GM21786 (cell line): ENCODE measurements at regions not wholly inside any gene's neighbourhood (a gene's known extent, or its start where the extent isn't known, plus 50 kb on each side); places are given as distances from the start of the nearest gene placed in this dataset.

Experiments used
- ATAC-seq: cut with Tn5 transposase; IDR thresholded peaks from one replicate; pipeline ENCODE4 v1.9.1; 2021; ENCODE audit not compliant: unreplicated experiment

DNA sequence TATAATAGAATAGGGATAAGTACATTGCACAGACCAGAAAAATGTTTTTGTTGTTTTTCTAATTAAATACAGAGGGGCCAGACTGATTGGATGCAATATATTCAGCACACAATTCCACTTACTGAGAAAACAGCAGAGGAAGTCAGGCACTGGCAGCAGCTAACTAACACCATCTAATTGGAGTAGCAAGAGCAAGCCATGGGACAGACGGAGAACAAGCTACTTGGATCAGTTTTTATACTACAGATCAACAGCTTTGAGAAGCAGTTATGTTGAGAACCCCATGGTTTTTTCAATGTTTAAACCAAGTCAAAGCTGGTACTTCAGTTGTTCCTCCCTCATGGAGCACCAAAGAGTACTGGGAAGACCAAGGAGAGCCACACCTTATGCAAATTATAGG, 1249.4 kb downstream of the LRFN5 start:
- ATAC-seq, result no peak

DNA sequence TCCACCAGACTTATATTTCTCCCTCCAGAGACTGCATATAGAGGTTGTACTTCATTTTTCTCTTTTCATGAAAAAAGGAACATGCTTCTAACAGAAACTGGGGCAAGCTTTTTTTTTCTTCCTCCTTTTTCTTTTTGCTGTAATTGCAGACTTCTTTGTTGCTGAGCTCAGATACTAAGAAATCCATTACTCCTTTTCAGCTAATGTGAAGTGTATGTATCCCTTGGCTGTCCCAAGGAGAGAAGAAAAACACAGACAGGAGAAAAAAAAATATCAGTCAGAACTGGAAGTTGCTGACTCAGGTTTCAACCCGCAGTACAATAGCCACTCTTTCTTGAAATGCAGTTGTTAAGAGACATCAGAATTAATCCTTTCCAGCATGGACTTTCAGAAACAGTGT, 1248.4 kb downstream of the LRFN5 start:
- no peak for ATAC-seq

DNA sequence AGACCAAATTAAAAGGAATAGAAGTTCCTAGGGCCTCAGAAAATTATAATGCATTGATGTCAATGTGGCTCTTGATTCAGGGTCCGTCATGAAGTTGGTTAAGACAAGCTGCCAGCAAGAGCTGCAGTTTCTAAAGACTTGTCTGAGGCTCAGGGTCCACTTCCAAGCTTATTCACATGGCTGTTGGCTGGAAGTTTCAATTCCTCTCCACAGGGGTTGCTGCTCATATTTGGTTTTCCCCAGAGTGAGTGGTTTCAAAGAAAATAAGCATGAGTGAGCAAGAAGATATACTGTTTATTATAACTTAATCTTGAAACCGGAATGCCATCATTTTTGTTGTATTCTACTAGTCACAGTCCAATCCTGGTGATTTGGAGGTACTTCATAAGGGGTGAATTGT, 1247.4 kb downstream of the LRFN5 start:
- no peak for ATAC-seq

DNA sequence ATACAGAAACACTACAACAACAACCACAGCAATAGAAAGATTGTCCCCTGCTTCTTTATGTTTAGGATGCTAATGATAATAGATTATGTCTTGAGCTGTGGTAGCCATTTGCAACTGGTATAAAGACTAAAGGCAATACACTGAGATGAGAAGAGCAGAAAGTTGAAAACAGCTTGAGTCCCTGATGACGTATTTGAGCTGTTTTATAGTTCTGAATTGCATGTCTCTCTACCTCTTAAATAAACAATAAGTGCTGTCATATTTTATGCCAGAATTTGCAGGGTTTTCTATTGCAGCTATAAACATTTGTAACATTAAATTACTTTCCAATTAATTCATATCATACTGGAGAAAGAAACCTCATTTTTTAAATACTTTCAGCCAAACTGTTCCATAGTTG, 1242.0 kb downstream of the LRFN5 start:
- ATAC-seq, result no peak

DNA sequence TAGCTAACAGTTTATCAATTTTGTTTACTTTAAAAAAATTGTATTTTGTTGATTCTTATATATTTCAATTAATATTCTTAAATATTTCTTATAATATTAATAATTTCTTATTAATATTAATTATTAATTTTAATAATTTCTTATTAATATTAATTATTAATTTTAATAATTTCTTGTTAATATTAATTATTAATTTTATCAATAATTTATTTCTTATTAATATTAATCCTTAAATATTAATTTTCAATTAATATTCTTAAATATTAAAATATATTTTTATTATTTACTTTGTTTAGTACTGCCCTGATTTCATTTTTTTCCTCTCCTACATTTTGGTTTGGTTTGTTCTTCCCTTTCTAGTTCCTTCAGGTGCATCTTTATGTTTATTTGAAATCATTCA, 1208.1 kb downstream of the LRFN5 start:
- no peak for ATAC-seq

DNA sequence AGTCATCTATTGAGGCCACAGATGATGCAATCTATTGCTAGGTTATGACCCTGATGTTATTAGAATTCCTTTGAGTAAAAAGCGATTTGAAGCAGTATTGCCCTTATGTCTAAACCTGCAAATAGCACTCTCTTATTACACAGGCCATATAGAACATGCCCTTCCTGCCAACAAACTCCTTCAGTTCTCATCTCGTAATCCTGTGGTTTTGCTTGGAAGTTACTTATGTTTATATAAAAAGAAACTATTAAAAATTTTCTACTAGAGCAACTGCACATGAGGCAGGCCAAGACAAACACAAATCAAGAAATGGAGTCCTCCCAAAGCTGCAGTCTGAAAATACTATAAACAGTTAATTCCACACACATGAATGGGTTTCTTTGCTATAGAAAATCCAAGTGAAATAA, 1200.2 kb downstream of the LRFN5 start:
- no peak for ATAC-seq

DNA sequence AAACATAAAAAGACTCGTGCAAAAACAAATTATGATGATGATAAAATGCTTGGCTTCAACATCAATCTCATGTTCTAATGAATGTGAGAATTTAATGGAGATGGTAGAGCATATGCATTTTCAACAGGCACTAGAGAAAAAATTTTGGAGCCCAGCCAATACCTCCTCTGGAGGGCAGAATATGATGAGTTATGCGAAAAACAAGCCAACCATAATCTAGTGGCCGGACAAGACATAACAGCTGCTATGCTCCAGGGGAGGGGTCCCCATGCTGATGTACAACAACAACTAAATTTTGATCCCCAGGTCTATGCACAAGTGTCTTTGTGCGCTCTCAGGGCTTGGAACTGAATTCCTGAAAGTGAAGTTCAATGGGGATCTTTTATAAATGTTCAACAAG, 1197.5 kb downstream of the LRFN5 start:
- ATAC-seq, result no peak

DNA sequence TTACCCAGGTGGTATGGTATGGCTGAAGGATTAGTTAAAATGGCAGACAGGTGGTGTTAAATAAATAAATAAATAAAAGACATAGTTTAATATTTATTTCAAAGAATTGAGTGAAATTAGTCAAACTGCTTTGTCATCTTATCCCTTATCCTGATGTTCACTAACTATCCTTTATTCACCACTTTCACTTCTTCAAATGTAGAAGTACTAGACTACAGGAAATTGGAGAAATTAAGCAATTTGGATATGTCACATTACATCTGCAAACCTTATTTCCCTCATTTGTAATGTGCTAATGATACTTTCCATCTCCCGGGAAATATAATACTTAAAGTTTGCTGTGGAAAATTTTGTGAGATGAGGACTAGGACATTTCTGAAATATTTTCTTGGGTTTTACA, 1195.7 kb downstream of the LRFN5 start:
- ATAC-seq, result no peak

DNA sequence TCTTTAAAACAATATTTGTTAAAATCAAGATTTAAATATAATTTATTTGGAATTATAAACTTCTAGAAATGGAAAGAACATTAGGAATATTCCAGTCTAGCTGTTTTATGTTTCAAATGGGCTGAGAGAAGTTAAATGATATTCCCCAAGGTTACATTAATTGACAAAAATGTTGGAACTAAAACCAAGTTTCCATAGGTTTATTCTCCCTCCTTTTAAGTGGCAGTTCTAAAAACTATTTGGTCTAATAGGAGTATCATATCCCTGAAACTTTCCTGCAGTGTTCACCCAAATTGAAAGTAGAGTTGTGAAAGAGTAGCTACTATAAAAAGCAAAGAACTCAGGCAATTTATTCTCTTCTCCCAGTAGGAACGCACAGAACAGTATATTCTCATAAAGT, 1185.5 kb downstream of the LRFN5 start:
- ATAC-seq, result no peak

GRCh38 chr14:42782754-42783153, 1176.1 kb downstream of the LRFN5 start:
- ATAC-seq, result no peak

DNA sequence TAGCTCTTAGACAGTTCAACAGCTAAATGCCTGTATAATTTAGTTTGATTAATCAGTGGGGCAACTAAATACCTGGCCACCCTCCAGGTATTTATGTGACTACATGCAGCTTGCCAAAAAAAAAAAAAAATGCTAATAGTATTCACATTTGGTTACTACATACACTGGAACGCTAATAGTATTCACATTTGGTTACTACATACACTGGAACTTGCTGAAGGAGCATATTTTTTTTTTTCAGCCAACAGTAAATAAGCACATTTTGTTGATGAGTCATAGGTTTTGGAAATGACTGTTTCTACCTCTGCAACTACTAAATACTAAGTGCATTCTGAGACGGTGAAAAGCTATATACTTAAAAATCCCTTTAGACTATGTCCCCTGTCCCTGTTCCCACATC, 1172.3 kb downstream of the LRFN5 start:
- no peak for ATAC-seq

GRCh38 chr14:42750771-42751170, 1144.1 kb downstream of the LRFN5 start:
- no peak for ATAC-seq

DNA sequence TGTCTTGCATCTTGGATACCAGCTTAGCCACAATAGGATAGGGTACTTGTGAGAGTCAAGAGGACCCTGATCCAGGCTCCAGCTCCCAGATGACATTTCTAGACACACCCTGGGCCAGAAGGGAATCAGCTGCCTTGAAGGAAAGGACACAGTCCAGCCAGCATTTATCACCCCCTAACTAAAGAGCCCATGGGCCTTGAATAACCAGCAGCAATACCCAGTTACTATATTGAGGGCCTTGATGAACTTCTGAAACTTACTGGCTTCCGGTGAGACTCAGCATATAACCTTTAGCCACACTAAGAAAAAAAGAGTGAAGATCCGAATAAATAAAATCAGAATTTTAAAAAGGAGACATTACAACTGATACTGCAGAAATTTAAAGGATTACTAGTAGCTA, 1135.4 kb downstream of the LRFN5 start:
- no peak for ATAC-seq

GRCh38 chr14:42736408-42736807, 1129.7 kb downstream of the LRFN5 start:
- no peak for ATAC-seq

GRCh38 chr14:42734041-42734440, 1127.4 kb downstream of the LRFN5 start:
- ATAC-seq, result no peak

GRCh38 chr14:42732005-42732404, 1125.3 kb downstream of the LRFN5 start:
- ATAC-seq, result no peak

GRCh38 chr14:42731480-42731879, 1124.8 kb downstream of the LRFN5 start:
- ATAC-seq, result no peak

DNA sequence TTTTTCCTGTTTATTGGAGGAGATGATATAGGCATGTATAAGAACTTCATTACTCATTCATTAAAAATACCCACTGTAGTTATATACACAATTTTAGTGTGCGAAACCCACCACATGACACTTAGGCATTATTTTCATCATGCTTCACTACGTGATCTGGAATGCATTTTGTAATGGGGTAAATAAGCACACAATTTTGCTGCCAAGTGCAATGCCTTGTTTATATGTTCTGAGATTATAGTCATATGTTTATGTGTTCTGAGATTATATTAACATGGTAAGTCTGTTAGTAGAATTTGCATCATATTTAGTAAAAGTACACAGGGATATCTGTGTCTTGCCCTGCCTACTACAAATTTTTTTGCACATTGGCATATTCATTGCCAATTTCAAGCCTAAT, 1123.0 kb downstream of the LRFN5 start:
- no peak for ATAC-seq

DNA sequence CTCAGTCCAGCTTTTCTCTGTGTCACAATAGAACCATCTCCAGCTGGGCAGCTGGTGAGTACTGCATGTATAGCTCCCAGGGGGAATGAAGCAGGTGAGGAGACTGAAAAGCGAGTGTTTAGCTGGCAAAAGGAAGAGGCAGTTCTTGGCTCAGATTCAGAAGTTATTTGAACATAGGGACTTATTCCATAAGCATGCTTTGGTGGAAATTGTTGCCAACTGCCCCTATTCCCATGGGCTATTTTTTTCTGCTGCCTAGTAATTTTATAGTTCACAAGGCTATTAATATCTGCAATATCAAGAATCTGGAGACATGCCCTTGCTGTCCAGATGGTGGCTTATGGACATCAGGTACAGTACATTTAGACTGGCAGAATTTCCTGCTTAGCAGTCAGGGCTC, 1112.7 kb downstream of the LRFN5 start:
- no peak for ATAC-seq

- ATAC-seq, result no peak
Observed at GRCh38 chr14:42715316-42715715, 1108.6 kb downstream of the LRFN5 start.

- ATAC-seq, result no peak
Observed at GRCh38 chr14:42710071-42710470, 1103.4 kb downstream of the LRFN5 start.

DNA sequence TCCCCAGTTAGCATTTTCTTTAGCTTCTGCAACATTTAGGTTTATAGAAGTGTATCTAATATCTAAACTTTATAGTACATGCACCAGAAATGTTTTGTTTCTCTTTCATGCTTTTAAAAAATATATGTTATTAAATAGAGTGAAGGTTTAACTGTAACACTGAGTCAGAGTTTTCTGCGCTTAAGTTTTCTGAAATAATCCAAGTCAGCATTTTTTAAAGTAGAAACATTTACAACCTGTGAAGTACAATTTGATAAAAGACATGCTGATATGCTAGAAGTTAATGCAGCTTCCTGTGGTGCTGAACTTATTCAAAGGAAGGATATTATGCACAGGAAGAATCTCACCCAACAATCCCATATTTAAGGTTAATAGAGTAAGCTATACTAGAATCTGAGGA, 1096.8 kb downstream of the LRFN5 start:
- ATAC-seq, result no peak

- ATAC-seq, result no peak
Observed at GRCh38 chr14:42687421-42687820, 1080.7 kb downstream of the LRFN5 start.

DNA sequence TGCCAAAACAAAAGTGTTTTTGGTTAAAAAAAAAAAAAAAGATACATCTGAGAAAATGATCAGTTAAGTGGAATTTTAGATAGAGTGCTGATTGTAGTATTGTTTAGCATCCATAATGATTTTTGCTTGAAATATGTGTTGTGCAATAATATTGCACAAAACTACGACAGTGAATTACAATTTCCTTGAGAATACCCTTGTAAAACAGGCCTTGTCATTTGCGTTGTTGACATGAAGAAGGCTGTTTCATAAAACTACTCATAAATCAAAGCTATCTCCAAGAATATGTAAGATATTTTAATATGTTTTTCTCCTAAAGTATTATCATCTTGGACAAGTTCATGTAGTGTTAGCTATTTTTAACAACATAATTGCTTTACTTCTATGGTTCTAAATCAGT, 1077.0 kb downstream of the LRFN5 start:
- ATAC-seq, result no peak
